ENCODE measurements at regions not wholly inside any gene's neighbourhood (a gene's known extent, or its start where the extent isn't known, plus 50 kb on each side); places are given as distances from the start of the nearest gene placed in this dataset.

DNA sequence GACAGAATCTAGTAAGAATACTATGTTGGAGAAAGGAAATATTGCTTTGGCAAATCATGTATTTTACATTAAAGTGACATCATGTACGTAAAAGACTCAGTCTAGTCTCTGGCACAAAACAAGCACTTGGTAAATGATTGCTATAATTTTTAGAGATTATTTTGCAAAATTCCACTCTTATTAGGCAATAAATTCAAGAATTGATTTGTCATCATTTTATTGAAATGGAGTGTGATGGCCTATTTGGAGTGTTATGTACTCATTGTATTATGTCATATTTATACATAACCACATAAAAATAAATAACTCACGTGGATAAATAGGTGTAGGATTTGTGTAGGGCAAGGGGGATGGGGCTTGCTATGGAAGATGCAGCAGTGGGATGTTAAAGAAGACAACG, 70.0 kb upstream of the FYN start:
- no peaks in the 10 kb centered on the region for H3K23me2 ChIP-seq (ENCODE audit: insufficient read length, low read depth, low read length, poor library complexity, severe bottlenecking)
- no peak overlapping the region for H3T11ph ChIP-seq (ENCODE audit: low read length)
- Mint-ChIP-seq H3K9me3 (peaks cover 7 to 8% of the 10 kb centered on the region in 2 experiments), H3K36me3 (ENCODE audit: insufficient read depth in 1 of 3, low read depth in 3 of 3) (peaks cover 4 to 12% (median 6%) of the 10 kb centered on the region in 3 experiments; a peak in 5 of 7 replicates), H3K4me1 (peaks cover under 1 to 5% of the 10 kb centered on the region in 2 experiments; a peak in 3 of 4 replicates), H3K27me3 (ENCODE audit: low read depth) (no peaks in the 10 kb centered on the region), H3K4me3 (no peak overlapping the region), H3K27ac (no peak overlapping the region)
- no peak overlapping the region for H2AFZ ChIP-seq (ENCODE audit: low read length)
- no peak for DNase-seq
- no peak overlapping the region for H4K91ac ChIP-seq (ENCODE audit: insufficient read length, low read depth, low read length)
- no peaks in the 10 kb centered on the region for H4K20me1 ChIP-seq (ENCODE audit: control insufficient read depth, insufficient read depth, insufficient read length)
- no peaks in the 10 kb centered on the region; the same call in 1 of the 2 replicates for H3K79me2 ChIP-seq (ENCODE audit: insufficient read depth, low read length)
- H2BK15ac ChIP-seq (ENCODE audit: low read depth, low read length): no peak overlapping the region
- no peak overlapping the region for H2BK5ac ChIP-seq (ENCODE audit: insufficient read length, low read length)
- H3K79me1 ChIP-seq (ENCODE audit: insufficient read depth, low read depth, low read length, poor library complexity, severe bottlenecking): no peaks in the 10 kb centered on the region
- no peaks in the 10 kb centered on the region for H3K4me1 ChIP-seq (ENCODE audit: insufficient read depth, low read length)
- no peak overlapping the region for H3K4me2 ChIP-seq (ENCODE audit: insufficient read depth, insufficient read length, low read length)
- H3K27me3 ChIP-seq (ENCODE audit: insufficient read depth, low read length): no peaks in the 10 kb centered on the region
- no peak overlapping the region for H3K4ac ChIP-seq (ENCODE audit: low read depth, low read length)
- H3K27ac ChIP-seq (ENCODE audit: insufficient read length, low read depth, low read length): no peak overlapping the region
- no peak overlapping the region for H2BK12ac ChIP-seq (ENCODE audit: insufficient read length, low read depth, low read length)
- H3K56ac ChIP-seq (ENCODE audit: insufficient read length, low read depth, low read length): no peak overlapping the region
- no peak overlapping the region for H3K14ac ChIP-seq (ENCODE audit: insufficient read depth, low read length)
- no peaks in the 10 kb centered on the region for H3K9me3 ChIP-seq (ENCODE audit: control insufficient read depth, low read depth, low read length)
- WGBS (ENCODE audit: extremely low coverage, insufficient read length, low lambda C conversion rate): no CpG with 5 or more reads among the region's 3 CpGs
- H2BK120ac ChIP-seq (ENCODE audit: low read depth, low read length, poor library complexity, severe bottlenecking): no peak overlapping the region
- no peak overlapping the region for H3K23ac ChIP-seq (ENCODE audit: insufficient read length, low read depth, low read length)
- no peak overlapping the region for H4K5ac ChIP-seq (ENCODE audit: insufficient read length, low read depth, low read length)
- no peak overlapping the region for H2AK5ac ChIP-seq (ENCODE audit: insufficient read length, low read length)
- TF ChIP-seq, protein P1, sequence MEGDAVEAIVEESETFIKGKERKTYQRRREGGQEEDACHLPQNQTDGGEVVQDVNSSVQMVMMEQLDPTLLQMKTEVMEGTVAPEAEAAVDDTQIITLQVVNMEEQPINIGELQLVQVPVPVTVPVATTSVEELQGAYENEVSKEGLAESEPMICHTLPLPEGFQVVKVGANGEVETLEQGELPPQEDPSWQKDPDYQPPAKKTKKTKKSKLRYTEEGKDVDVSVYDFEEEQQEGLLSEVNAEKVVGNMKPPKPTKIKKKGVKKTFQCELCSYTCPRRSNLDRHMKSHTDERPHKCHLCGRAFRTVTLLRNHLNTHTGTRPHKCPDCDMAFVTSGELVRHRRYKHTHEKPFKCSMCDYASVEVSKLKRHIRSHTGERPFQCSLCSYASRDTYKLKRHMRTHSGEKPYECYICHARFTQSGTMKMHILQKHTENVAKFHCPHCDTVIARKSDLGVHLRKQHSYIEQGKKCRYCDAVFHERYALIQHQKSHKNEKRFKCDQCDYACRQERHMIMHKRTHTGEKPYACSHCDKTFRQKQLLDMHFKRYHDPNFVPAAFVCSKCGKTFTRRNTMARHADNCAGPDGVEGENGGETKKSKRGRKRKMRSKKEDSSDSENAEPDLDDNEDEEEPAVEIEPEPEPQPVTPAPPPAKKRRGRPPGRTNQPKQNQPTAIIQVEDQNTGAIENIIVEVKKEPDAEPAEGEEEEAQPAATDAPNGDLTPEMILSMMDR (conservative IDR thresholded peaks at IDR 0.05): no peak
- no peak overlapping the region for H3K9ac ChIP-seq (ENCODE audit: extremely low read depth, insufficient read length, low read length)
- no peak overlapping the region for H2BK20ac ChIP-seq (ENCODE audit: low read depth, low read length, poor library complexity, severe bottlenecking)
- no peak overlapping the region for H3K18ac ChIP-seq (ENCODE audit: insufficient read length, low read depth, low read length)
- H4K8ac ChIP-seq (replicated peaks; ENCODE audit: insufficient read length, low read depth, low read length): no peak overlapping the region

Data from H9 (cell line).